ENCODE measurements at regions not wholly inside any gene's neighbourhood (a gene's known extent, or its start where the extent isn't known, plus 50 kb on each side); places are given as distances from the start of the nearest gene placed in this dataset.

GRCh38 chr5:164975986-164976385 lies 1470.6 kb downstream of the MAT2B start:
- DNase-seq (ENCODE audit: low spot score, unreplicated experiment) = no peak
- Mint-ChIP-seq H3K27me3 (no peaks in the 10 kb centered on the region), H3K36me3 (ENCODE audit: insufficient read depth) (peaks cover 14% of the 10 kb centered on the region), H3K4me1 (ENCODE audit: low read depth) (no peaks in the 10 kb centered on the region), H3K4me3 (ENCODE audit: low read depth) (no peak overlapping the region), H3K9me3 (ENCODE audit: low read depth) (peaks cover 40% of the 10 kb centered on the region), H3K27ac (no peak overlapping the region)
- no peak for TF ChIP-seq CTCF (IDR thresholded peaks at IDR 0.05; ENCODE audit: unreplicated experiment)

- Mint-ChIP-seq H3K4me1 (ENCODE audit: low read depth) (peaks cover 2% of the 10 kb centered on the region), H3K9me3 (ENCODE audit: low read depth) (peaks cover 19% of the 10 kb centered on the region), H3K27me3 (no peaks in the 10 kb centered on the region), H3K36me3 (ENCODE audit: insufficient read depth) (peaks cover 8% of the 10 kb centered on the region), H3K4me3 (ENCODE audit: low read depth) (no peak overlapping the region), H3K27ac (no peak overlapping the region)
- DNase-seq (ENCODE audit: low spot score, unreplicated experiment) = no peak
- TF ChIP-seq CTCF (IDR thresholded peaks at IDR 0.05; ENCODE audit: unreplicated experiment) = no peak
Observed at GRCh38 chr5:164980480-164980879, 1475.1 kb downstream of the MAT2B start.

GRCh38 chr5:164998142-164998541 lies 1492.7 kb downstream of the MAT2B start:
- Mint-ChIP-seq H3K4me3 (ENCODE audit: low read depth) (peak overlapping the region; percentile 1), H3K36me3 (ENCODE audit: insufficient read depth) (no peaks in the 10 kb centered on the region)

DNA sequence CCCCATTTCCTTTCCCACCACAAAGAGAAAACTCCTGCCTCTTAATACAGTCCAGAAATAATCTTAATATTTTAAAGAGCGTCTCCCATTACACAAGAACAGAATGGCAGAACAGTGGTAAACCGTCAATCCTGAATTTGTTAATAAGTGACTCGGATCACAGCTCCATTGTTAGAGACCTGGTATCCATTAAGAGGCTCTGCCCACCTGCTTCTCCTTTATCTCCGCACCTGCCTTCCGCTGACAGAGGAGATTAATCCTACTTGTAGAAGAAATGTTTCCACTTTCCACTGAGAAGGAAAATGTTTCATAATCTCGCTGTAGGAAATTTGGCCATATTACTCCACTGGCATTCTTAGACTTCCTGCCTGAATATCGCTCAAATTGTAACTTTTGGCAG lies 1493.2 kb downstream of the MAT2B start:
- Mint-ChIP-seq H3K4me3 (ENCODE audit: low read depth) (peak overlapping the region; percentile 1), H3K36me3 (ENCODE audit: insufficient read depth) (no peaks in the 10 kb centered on the region), H3K27me3 (no peaks in the 10 kb centered on the region), H3K4me1 (ENCODE audit: low read depth) (peaks cover 18% of the 10 kb centered on the region), H3K9me3 (ENCODE audit: low read depth) (peaks cover 2% of the 10 kb centered on the region), H3K27ac (peak overlapping the region; percentile 87)
- no peak for DNase-seq (ENCODE audit: low spot score, unreplicated experiment)
- no peak for TF ChIP-seq CTCF (IDR thresholded peaks at IDR 0.05; ENCODE audit: unreplicated experiment)

More at GRCh38 chr5:164998142-164998541, 1492.7 kb downstream of the MAT2B start:
- TF ChIP-seq CTCF (IDR thresholded peaks at IDR 0.05; ENCODE audit: unreplicated experiment) = no peak
- Mint-ChIP-seq H3K4me1 (ENCODE audit: low read depth) (peaks cover 18% of the 10 kb centered on the region), H3K27ac (peak overlapping the region; percentile 87), H3K27me3 (no peaks in the 10 kb centered on the region), H3K9me3 (ENCODE audit: low read depth) (peaks cover 3% of the 10 kb centered on the region)
- DNase-seq (ENCODE audit: low spot score, unreplicated experiment) = no peak

- DNase-seq (ENCODE audit: low spot score, unreplicated experiment) = no peak
- no peak for TF ChIP-seq CTCF (IDR thresholded peaks at IDR 0.05; ENCODE audit: unreplicated experiment)
- Mint-ChIP-seq H3K27ac (no peak overlapping the region), H3K36me3 (ENCODE audit: insufficient read depth) (no peaks in the 10 kb centered on the region), H3K9me3 (ENCODE audit: low read depth) (peaks cover 3% of the 10 kb centered on the region), H3K4me3 (ENCODE audit: low read depth) (no peak overlapping the region), H3K4me1 (ENCODE audit: low read depth) (peaks cover 18% of the 10 kb centered on the region), H3K27me3 (no peaks in the 10 kb centered on the region)
Observed at GRCh38 chr5:165000479-165001190, 1495.2 kb downstream of the MAT2B start.
